A549 (cell line): ENCODE measurements at regions not wholly inside any gene's neighbourhood (a gene's known extent, or its start where the extent isn't known, plus 50 kb on each side); places are given as distances from the start of the nearest gene placed in this dataset.

Experiments
- ATAC-seq, 2 experiments: fragments of 200-7000 bp in 1 of 2; fragments of >200 bp in 1 of 2; cut with Nextera tagmentation in 1 of 2; cut with Tn5 transposase in 1 of 2; 3 replicates each; pipeline versions ENCODE4 v1.8.0 to v1.9.1; 2018 to 2020; ENCODE audit warnings: mild to moderate bottlenecking in 1 of 2, moderate library complexity in 1 of 2
- CTCF ChIA-PET: fragments of 300-600 bp; sonication (Branson Sonifier 250); formaldehyde crosslinking; extraction: SDS; loops from one replicate; lab custom pipeline; 2021; ENCODE audit warnings: antibody characterized with exemption, inconsistent platforms; lab: Yijun Ruan, JAX
- POLR2A ChIA-PET: fragments of 350-600 bp; formaldehyde crosslinking; extraction: SDS; loops from one replicate; lab custom pipeline; 2021; ENCODE audit warnings: antibody characterized with exemption, inconsistent platforms; lab: Yijun Ruan, JAX
- DNase-seq, 2 experiments: peaks; one replicate each; pipeline versions ENCODE4 v3.0.0 to v3.0.0-alpha.2; 2011 to 2016; ENCODE audit warnings: low read depth in 1 of 2, low spot score in 1 of 2
- FAIRE-seq: peaks from 2 replicates; lab custom pipeline; 2011; peaks lifted over from hg19 to GRCh38; lab: Jason Lieb, UNC
- H3K27ac ChIP-seq, 2 experiments: fragments of >200 bp; sonication (Bioruptor Twin); formaldehyde crosslinking; 3 replicates each; pipeline ENCODE4 v1.5.1; 2016 to 2017
- H3K4me1 ChIP-seq: fragments of >200 bp; sonication (Bioruptor Twin); formaldehyde crosslinking; 3 replicates; pipeline ENCODE4 v1.6.1; 2016
- H3K4me2 ChIP-seq: fragments of >200 bp; sonication (Bioruptor Twin); formaldehyde crosslinking; 3 replicates; pipeline ENCODE4 v1.6.1; 2016
- H3K4me3 ChIP-seq: fragments of >200 bp; sonication (Bioruptor Twin); formaldehyde crosslinking; 3 replicates; pipeline ENCODE4 v1.5.1; 2016
- H3K9me3 ChIP-seq: fragments of >200 bp; sonication (Bioruptor Twin); formaldehyde crosslinking; 3 replicates; pipeline ENCODE4 v1.6.1; 2016
- CBX2 ChIP-seq: fragments of 200-600 bp; sonication (generic); IDR thresholded peaks from 2 replicates; pipeline ENCODE4 v1.6.1; 2016; ENCODE audit warnings: low read depth, mild to moderate bottlenecking, borderline replicate concordance
- CEBPB ChIP-seq, 2 experiments: fragments of >200 bp in 1 of 2; sonication (Bioruptor Twin) in 1 of 2; formaldehyde crosslinking in 1 of 2; IDR thresholded peaks; 2 replicates each; pipeline ENCODE4 v1.6.1; 2012 to 2016
- CHD2 ChIP-seq: fragments of 150-350 bp; IDR thresholded peaks from 2 replicates; pipeline ENCODE4 v1.6.1; 2014; ENCODE audit warnings: low read length; ENCODE audit not compliant: partially characterized antibody
- E2F6 ChIP-seq: IDR thresholded peaks from 2 replicates; pipeline ENCODE4 v1.6.1; 2012; ENCODE audit warnings: low read depth, borderline replicate concordance
- FOSB ChIP-seq: fragments of 250-450 bp; sonication (Bioruptor Pico); IDR thresholded peaks from 2 replicates; pipeline ENCODE4 v1.5.0; 2020; ENCODE audit warnings: mild to moderate bottlenecking, moderate library complexity
- FOSL2 ChIP-seq, 2 experiments: fragments of 450-650 bp in 1 of 2; fragments of >200 bp in 1 of 2; sonication (Bioruptor Twin) in 1 of 2; formaldehyde crosslinking; IDR thresholded peaks; 2 replicates each; pipeline versions ENCODE4 v1.5.0 to v1.6.1; 2016 to 2020; ENCODE audit warnings: mild to moderate bottlenecking in 1 of 2, moderate library complexity in 1 of 2
- FOXS1 ChIP-seq: fragments of 250-450 bp; sonication (Bioruptor Pico); IDR thresholded peaks from 2 replicates; pipeline ENCODE4 v1.5.0; 2020; ENCODE audit warnings: mild to moderate bottlenecking, moderate library complexity
- HEYL ChIP-seq: fragments of 250-450 bp; sonication (Bioruptor Pico); IDR thresholded peaks from 2 replicates; pipeline ENCODE4 v1.8.0; 2021; ENCODE audit warnings: mild to moderate bottlenecking, moderate library complexity
- HOXB5 ChIP-seq: fragments of 250-450 bp; sonication (Bioruptor Pico); IDR thresholded peaks from 2 replicates; pipeline ENCODE4 v1.5.0; 2020; ENCODE audit warnings: mild to moderate bottlenecking, moderate library complexity
- JUNB ChIP-seq: fragments of >200 bp; sonication (Bioruptor Twin); formaldehyde crosslinking; IDR thresholded peaks from 2 replicates; pipeline ENCODE4 v1.6.1; 2016
- MAFK ChIP-seq: fragments of 450-650 bp; IDR thresholded peaks from 2 replicates; pipeline ENCODE4 v1.6.1; 2014; ENCODE audit not compliant: partially characterized antibody
- MAX ChIP-seq: IDR thresholded peaks from 2 replicates; pipeline ENCODE4 v1.6.1; 2012
- MYC ChIP-seq: IDR thresholded peaks from 2 replicates; pipeline ENCODE4 v1.6.1; 2012; ENCODE audit warnings: mild to moderate bottlenecking, inconsistent platforms, low read length, improper control_type of control experiment, borderline replicate concordance
- NR3C1 ChIP-seq: fragments of >200 bp; sonication (Bioruptor Twin); formaldehyde crosslinking; IDR thresholded peaks from 3 replicates; pipeline ENCODE4 v1.6.1; 2017
- POLR2A ChIP-seq: IDR thresholded peaks from 2 replicates; pipeline ENCODE4 v1.6.1; 2012; ENCODE audit warnings: mild to moderate bottlenecking, low read length
- RAD21 ChIP-seq, 2 experiments: fragments of >200 bp in 1 of 2; sonication (Bioruptor Twin) in 1 of 2; formaldehyde crosslinking in 1 of 2; IDR thresholded peaks in 1 of 2; conservative IDR thresholded peaks in 1 of 2; 2 replicates in 1 of 2; 3 replicates in 1 of 2; pipeline ENCODE4 v1.6.1; 2012 to 2018; ENCODE audit warnings: inconsistent platforms in 1 of 2
- RARB ChIP-seq: fragments of 250-450 bp; sonication (Bioruptor Pico); IDR thresholded peaks from 2 replicates; pipeline ENCODE4 v1.8.0; 2021; ENCODE audit warnings: mild to moderate bottlenecking, moderate library complexity
- RFX5 ChIP-seq: fragments of 450-650 bp; IDR thresholded peaks from 2 replicates; pipeline ENCODE4 v1.7.1; 2014; ENCODE audit warnings: antibody characterized with exemption, mild to moderate bottlenecking, moderate library complexity
- RNF2 ChIP-seq: fragments of 200-600 bp; sonication (generic); IDR thresholded peaks from 2 replicates; pipeline ENCODE4 v1.6.1; 2016; ENCODE audit warnings: low read depth, mild to moderate bottlenecking, antibody characterized with exemption, moderate library complexity, borderline replicate concordance
- SMC3 ChIP-seq: fragments of >200 bp; sonication (Bioruptor Twin); formaldehyde crosslinking; IDR thresholded peaks from 3 replicates; pipeline ENCODE4 v1.6.1; 2018; ENCODE audit warnings: inconsistent platforms
- SREBF2 ChIP-seq: fragments of 450-650 bp; IDR thresholded peaks from 2 replicates; pipeline ENCODE4 v1.6.1; 2014; ENCODE audit warnings: mild to moderate bottlenecking, moderate library complexity
- TFCP2L1 ChIP-seq: fragments of 250-450 bp; sonication (Bioruptor Pico); IDR thresholded peaks from 2 replicates; pipeline ENCODE4 v1.5.0; 2021; ENCODE audit warnings: mild to moderate bottlenecking
- TP53 ChIP-seq: fragments of 250-450 bp; sonication (Bioruptor Pico); IDR thresholded peaks from 2 replicates; pipeline ENCODE4 v1.5.0; 2021; ENCODE audit warnings: mild to moderate bottlenecking, moderate library complexity
- ZNF302 ChIP-seq: fragments of 250-450 bp; sonication (Bioruptor Pico); IDR thresholded peaks from 2 replicates; pipeline ENCODE4 v1.9.0; 2021; ENCODE audit warnings: inconsistent platforms, mild to moderate bottlenecking, moderate library complexity
- ZSCAN20 ChIP-seq: fragments of 250-450 bp; sonication (Bioruptor Pico); IDR thresholded peaks from 2 replicates; pipeline ENCODE4 v1.8.0; 2022; ENCODE audit warnings: mild to moderate bottlenecking, moderate library complexity
- WGBS: methylation state at CpG from one replicate; pipeline ENCODE4 v1.1.6; 2017; ENCODE audit errors: missing lambda C conversion rate; 5-methylcytosine and 5-hydroxymethylcytosine counted together
- TF ChIP-seq, protein P1 (sequence below): IDR thresholded peaks from 2 replicates; pipeline ENCODE4 v1.6.1; 2012
- TF ChIP-seq, protein P2 (sequence below): fragments of >200 bp; sonication (Bioruptor Twin); formaldehyde crosslinking; IDR thresholded peaks from 3 replicates; pipeline ENCODE4 v1.5.1; 2016
- TF ChIP-seq, protein P3 (sequence below): fragments of 250-450 bp; sonication (Bioruptor Pico); IDR thresholded peaks from 2 replicates; pipeline ENCODE4 v1.5.0; 2020; ENCODE audit warnings: low read depth, mild to moderate bottlenecking, moderate library complexity
- TF ChIP-seq, protein P4 (sequence below): fragments of 450-650 bp; IDR thresholded peaks from 2 replicates; pipeline ENCODE4 v1.6.1; 2014; ENCODE audit warnings: antibody characterized with exemption
- TF ChIP-seq, protein P5 (sequence below): fragments of 250-450 bp; sonication (Bioruptor Pico); IDR thresholded peaks from 2 replicates; pipeline ENCODE4 v1.5.0; 2021; ENCODE audit warnings: mild to moderate bottlenecking, moderate library complexity, borderline replicate concordance
- TF ChIP-seq, protein P6 (sequence below): fragments of 150-350 bp; IDR thresholded peaks from 2 replicates; pipeline ENCODE4 v1.6.1; 2014; ENCODE audit warnings: low read depth, mild to moderate bottlenecking, low read length

DNA sequence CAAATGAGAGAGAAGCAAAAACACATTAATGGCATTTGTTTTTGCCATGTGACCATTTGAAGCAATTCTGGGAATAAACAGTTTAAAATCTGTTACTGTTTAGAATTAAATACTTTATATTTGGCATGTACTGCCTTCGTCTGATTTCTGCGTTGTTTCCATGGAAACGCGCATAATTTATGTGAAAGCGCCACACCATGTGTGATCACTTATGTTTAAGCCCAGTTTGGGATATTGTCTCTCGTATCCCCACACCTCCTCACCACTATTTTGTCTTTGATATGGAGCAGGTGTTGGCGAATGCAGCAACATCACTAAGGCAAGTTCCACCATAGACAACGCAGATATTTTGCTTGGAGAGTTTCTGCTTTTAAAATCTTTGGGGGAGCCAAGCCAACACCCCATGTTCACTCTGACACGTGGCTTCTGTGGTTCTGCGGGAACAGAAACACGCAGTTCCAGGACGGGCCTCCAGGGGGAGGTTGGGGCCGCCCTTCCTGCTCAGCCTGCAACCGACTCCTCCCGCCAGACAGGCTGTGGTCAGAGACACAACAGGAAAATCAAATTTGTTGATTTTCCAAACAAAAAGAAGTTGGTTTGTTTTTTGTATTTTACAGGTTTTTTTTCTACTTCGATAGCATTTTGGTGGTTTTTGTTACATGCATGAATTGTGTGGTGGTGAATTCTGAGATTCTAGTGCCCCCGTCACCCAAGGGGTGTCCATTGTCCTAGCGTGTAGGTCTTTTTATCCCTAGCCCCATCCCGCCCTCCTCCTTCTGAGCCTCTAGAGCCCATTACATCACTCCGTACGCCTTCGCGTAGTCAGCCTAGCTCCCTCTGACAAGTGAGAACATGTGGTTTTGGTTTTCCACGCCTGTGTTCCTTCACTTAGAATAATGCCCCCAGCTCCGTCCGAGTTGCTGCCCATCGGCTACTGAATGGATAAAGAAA is 101.9 kb upstream of the SFSWAP start:
- DNase-seq (peak; percentile 59 to 79), ATAC-seq (peak; percentile 84 to 94), FAIRE-seq (no peak)
- ChIA-PET POLR2A (no interaction called here), CTCF (interaction anchor here (0.7 to 1.6 kb wide), 3 partner anchors 12 to 128 kb away, joined by 3 to 5 read pairs (median 3); no protein-coding TSS in a partner anchor)
- Histone ChIP-seq H3K4me3 (no peak overlapping the region), H3K9me3 (no peaks in the 10 kb centered on the region), H3K4me1 (no peaks in the 10 kb centered on the region), H3K4me2 (no peak overlapping the region), H3K27ac (no peak overlapping the region)
- 40% methylated on average over 27 of the region's 27 CpGs for WGBS
- TF ChIP-seq RNF2 (no peak), RFX5 (no peak), RARB (no peak), CHD2 (no peak), SMC3 (peak; percentile 50), POLR2A (no peak), ZSCAN20 (no peak), MYC (no peak; the same call in 1 of the 2 replicates), NR3C1 (no peak), MAX (peak; percentile 62), TP53 (no peak), TFCP2L1 (CRISPR knock-in tag) (no peak), CBX2 (no peak), E2F6 (no peak), ZNF302 (no peak), RAD21 (conservative IDR thresholded peaks at IDR 0.05 in 1 of 2, IDR thresholded peaks at IDR 0.05 in 1 of 2) (peak; percentile 55 to 69), MAFK (no peak), JUNB (no peak), SREBF2 (no peak), HEYL (CRISPR knock-in tag) (no peak), HOXB5 (CRISPR knock-in tag) (no peak), CEBPB (IDR thresholded peaks at IDR 0.05) (no peak), FOSL2 (IDR thresholded peaks at IDR 0.05) (no peak), FOSL2 (CRISPR knock-in tag; IDR thresholded peaks at IDR 0.05) (no peak), FOSB (CRISPR knock-in tag) (no peak), FOXS1 (CRISPR knock-in tag) (no peak)
- TF ChIP-seq, protein P1, sequence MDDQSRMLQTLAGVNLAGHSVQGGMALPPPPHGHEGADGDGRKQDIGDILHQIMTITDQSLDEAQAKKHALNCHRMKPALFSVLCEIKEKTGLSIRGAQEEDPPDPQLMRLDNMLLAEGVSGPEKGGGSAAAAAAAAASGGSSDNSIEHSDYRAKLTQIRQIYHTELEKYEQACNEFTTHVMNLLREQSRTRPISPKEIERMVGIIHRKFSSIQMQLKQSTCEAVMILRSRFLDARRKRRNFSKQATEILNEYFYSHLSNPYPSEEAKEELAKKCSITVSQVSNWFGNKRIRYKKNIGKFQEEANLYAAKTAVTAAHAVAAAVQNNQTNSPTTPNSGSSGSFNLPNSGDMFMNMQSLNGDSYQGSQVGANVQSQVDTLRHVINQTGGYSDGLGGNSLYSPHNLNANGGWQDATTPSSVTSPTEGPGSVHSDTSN, result no peak
- TF ChIP-seq, protein P2, sequence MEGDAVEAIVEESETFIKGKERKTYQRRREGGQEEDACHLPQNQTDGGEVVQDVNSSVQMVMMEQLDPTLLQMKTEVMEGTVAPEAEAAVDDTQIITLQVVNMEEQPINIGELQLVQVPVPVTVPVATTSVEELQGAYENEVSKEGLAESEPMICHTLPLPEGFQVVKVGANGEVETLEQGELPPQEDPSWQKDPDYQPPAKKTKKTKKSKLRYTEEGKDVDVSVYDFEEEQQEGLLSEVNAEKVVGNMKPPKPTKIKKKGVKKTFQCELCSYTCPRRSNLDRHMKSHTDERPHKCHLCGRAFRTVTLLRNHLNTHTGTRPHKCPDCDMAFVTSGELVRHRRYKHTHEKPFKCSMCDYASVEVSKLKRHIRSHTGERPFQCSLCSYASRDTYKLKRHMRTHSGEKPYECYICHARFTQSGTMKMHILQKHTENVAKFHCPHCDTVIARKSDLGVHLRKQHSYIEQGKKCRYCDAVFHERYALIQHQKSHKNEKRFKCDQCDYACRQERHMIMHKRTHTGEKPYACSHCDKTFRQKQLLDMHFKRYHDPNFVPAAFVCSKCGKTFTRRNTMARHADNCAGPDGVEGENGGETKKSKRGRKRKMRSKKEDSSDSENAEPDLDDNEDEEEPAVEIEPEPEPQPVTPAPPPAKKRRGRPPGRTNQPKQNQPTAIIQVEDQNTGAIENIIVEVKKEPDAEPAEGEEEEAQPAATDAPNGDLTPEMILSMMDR, result peak; percentile 43
- TF ChIP-seq, protein P3, sequence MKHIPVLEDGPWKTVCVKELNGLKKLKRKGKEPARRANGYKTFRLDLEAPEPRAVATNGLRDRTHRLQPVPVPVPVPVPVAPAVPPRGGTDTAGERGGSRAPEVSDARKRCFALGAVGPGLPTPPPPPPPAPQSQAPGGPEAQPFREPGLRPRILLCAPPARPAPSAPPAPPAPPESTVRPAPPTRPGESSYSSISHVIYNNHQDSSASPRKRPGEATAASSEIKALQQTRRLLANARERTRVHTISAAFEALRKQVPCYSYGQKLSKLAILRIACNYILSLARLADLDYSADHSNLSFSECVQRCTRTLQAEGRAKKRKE (CRISPR knock-in tag), result no peak
- TF ChIP-seq, protein P4, sequence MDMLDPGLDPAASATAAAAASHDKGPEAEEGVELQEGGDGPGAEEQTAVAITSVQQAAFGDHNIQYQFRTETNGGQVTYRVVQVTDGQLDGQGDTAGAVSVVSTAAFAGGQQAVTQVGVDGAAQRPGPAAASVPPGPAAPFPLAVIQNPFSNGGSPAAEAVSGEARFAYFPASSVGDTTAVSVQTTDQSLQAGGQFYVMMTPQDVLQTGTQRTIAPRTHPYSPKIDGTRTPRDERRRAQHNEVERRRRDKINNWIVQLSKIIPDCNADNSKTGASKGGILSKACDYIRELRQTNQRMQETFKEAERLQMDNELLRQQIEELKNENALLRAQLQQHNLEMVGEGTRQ, result 0 out of 2 replicates have a peak, but pooled peaks have one; percentile 11
- TF ChIP-seq, protein P5, sequence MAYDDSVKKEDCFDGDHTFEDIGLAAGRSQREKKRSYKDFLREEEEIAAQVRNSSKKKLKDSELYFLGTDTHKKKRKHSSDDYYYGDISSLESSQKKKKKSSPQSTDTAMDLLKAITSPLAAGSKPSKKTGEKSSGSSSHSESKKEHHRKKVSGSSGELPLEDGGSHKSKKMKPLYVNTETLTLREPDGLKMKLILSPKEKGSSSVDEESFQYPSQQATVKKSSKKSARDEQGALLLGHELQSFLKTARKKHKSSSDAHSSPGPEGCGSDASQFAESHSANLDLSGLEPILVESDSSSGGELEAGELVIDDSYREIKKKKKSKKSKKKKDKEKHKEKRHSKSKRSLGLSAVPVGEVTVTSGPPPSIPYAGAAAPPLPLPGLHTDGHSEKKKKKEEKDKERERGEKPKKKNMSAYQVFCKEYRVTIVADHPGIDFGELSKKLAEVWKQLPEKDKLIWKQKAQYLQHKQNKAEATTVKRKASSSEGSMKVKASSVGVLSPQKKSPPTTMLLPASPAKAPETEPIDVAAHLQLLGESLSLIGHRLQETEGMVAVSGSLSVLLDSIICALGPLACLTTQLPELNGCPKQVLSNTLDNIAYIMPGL (CRISPR knock-in tag), result no peak
- TF ChIP-seq, protein P6, sequence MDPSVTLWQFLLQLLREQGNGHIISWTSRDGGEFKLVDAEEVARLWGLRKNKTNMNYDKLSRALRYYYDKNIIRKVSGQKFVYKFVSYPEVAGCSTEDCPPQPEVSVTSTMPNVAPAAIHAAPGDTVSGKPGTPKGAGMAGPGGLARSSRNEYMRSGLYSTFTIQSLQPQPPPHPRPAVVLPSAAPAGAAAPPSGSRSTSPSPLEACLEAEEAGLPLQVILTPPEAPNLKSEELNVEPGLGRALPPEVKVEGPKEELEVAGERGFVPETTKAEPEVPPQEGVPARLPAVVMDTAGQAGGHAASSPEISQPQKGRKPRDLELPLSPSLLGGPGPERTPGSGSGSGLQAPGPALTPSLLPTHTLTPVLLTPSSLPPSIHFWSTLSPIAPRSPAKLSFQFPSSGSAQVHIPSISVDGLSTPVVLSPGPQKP, result no peak
